ENCODE measurements at regions not wholly inside any gene's neighbourhood (a gene's known extent, or its start where the extent isn't known, plus 50 kb on each side); places are given as distances from the start of the nearest gene placed in this dataset.

DNA sequence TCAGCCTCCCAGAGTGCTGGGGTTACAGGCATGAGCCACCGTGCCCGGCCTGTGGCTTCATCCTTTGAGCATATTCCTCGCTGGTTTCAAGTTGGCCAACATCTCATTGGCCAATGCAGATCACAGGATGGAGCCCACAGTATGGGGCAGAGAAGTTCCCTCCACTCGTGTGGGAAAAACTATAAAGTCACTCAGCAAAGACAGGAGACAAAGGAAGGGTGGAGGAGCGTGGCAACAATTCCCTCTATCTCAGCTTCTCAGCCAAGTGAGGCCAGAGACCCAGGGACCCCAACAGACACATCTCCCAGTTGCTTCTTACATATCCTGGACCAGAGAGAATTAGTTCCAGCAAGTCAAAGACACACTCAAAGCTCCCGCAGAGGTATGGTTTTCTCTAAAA lies 184.6 kb upstream of the SOX1 start:
- H3K4me1 ChIP-seq = no peaks in the 10 kb centered on the region
- peaks cover 0 to 5% (median 0%) of the 10 kb centered on the region in 12 donors for H3K9me3 ChIP-seq
- intact Hi-C loops (cut with DNase I) = no loop called here
- H3K36me3 ChIP-seq = no peaks in the 10 kb centered on the region
- TF ChIP-seq, protein P1, sequence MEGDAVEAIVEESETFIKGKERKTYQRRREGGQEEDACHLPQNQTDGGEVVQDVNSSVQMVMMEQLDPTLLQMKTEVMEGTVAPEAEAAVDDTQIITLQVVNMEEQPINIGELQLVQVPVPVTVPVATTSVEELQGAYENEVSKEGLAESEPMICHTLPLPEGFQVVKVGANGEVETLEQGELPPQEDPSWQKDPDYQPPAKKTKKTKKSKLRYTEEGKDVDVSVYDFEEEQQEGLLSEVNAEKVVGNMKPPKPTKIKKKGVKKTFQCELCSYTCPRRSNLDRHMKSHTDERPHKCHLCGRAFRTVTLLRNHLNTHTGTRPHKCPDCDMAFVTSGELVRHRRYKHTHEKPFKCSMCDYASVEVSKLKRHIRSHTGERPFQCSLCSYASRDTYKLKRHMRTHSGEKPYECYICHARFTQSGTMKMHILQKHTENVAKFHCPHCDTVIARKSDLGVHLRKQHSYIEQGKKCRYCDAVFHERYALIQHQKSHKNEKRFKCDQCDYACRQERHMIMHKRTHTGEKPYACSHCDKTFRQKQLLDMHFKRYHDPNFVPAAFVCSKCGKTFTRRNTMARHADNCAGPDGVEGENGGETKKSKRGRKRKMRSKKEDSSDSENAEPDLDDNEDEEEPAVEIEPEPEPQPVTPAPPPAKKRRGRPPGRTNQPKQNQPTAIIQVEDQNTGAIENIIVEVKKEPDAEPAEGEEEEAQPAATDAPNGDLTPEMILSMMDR (IDR thresholded peaks at IDR 0.05) = no peak
- TF ChIP-seq POLR2A (IDR thresholded peaks at IDR 0.05) = no peak
- H3K27me3 ChIP-seq = peaks cover 0 to 18% (median 0%) of the 10 kb centered on the region in 9 donors
- no peak overlapping the region for H3K4me3 ChIP-seq
- H3K27ac ChIP-seq = no peak overlapping the region
- no peak for DNase-seq
- ATAC-seq = no peak
- 59 to 71% (median 62%) methylated on average over 6 of the region's 6 CpGs for WGBS, 4 donors

DNA sequence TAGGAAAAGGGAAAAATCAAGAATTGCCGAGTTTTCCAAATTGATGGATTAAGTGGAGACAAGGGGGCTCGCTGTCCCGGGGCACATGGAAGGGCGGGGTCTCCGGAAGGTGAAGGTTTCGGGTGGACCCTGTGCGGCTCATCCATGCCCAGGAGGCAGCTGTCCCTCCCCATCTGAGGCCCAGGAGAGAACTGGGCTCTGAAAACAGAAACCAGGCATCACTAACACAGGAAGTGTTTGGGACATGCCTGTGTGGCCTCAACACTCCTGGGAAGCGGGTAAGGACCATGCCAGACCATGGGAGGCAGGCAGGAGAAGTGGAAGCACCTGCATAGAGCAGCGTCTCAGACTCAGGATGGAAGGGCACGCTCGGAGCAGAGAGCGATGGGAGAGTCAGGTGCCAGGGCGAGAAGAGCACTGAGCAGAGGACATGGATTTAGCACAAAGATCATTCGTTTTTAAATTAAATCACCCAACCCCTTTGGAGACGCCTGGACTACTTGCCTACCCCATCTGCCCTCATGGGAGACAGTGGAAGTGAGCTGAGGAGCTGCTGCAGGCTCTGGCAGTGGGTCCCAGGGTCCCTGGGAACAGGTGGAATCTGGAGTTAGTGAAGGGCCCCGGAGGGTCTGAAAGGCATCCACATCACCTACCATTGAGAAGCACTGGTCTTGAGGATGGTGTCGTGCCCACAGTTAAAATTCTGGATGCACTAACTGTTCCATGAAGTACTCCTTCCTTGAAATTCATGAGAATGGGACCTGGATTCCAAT lies 183.2 kb upstream of the SOX1 start:
- WGBS, 4 donors = 72 to 81% (median 75%) methylated on average over 17 of the region's 17 CpGs
- TF ChIP-seq, protein P1 (IDR thresholded peaks at IDR 0.05) = no peak
- TF ChIP-seq POLR2A (IDR thresholded peaks at IDR 0.05) = no peak
- DNase-seq (no peak), ATAC-seq (no peak)
- Histone ChIP-seq H3K4me3 (no peak overlapping the region), H3K9me3 (peaks cover 0 to 5% (median 0%) of the 10 kb centered on the region in 12 donors), H3K4me1 (no peaks in the 10 kb centered on the region), H3K27me3 (peaks cover 0 to 23% (median 0%) of the 10 kb centered on the region in 9 donors), H3K27ac (no peak overlapping the region), H3K36me3 (no peaks in the 10 kb centered on the region)
- intact Hi-C loops (cut with DNase I) = no loop called here

DNA sequence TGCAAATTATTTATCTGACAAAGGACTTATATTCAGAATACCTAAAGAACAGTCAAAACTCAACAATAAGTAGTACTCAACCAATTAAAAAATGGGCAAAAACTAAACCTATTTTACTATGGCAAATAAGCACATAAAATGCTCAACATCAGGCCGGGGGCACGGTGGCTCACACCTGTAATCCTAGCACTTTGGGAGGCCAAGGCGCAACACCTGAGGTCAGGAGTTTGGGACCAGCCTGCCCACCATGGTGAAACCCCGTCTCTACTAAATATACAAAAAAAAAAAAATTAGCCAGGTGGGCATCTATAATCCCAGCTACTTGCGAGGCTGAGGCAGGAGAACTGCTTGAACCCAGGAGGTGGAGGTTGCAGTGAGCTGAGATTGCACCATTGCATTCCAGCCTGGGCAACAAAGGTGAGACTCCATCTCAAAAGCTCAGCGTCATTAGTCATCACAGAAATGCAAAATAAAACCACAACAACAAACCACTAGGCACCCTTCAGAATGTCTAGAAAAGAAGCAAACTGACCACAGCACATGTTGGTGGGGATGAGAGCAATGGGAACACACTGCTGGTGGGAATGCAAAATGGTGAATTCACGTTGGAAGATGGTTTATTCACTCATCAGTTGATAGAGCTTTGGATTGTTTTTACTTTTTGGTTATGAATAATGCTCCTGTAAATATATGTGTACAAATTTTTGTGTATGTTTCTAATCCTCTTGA lies 180.6 kb upstream of the SOX1 start:
- TF ChIP-seq, protein P1 (IDR thresholded peaks at IDR 0.05) = no peak
- TF ChIP-seq POLR2A (IDR thresholded peaks at IDR 0.05) = no peak
- H3K27me3 ChIP-seq = peaks cover 0 to 31% (median 5%) of the 10 kb centered on the region in 9 donors
- no peak for ATAC-seq
- H3K9me3 ChIP-seq = peaks cover 0 to 10% (median 0%) of the 10 kb centered on the region in 12 donors
- intact Hi-C loops (cut with DNase I) = no loop called here
- no peaks in the 10 kb centered on the region for H3K36me3 ChIP-seq
- H3K4me3 ChIP-seq = no peak overlapping the region
- 74 to 84% (median 76%) methylated on average over 7 of the region's 7 CpGs for WGBS, 4 donors
- DNase-seq = no peak
- no peaks in the 10 kb centered on the region for H3K4me1 ChIP-seq
- no peak overlapping the region for H3K27ac ChIP-seq

DNA sequence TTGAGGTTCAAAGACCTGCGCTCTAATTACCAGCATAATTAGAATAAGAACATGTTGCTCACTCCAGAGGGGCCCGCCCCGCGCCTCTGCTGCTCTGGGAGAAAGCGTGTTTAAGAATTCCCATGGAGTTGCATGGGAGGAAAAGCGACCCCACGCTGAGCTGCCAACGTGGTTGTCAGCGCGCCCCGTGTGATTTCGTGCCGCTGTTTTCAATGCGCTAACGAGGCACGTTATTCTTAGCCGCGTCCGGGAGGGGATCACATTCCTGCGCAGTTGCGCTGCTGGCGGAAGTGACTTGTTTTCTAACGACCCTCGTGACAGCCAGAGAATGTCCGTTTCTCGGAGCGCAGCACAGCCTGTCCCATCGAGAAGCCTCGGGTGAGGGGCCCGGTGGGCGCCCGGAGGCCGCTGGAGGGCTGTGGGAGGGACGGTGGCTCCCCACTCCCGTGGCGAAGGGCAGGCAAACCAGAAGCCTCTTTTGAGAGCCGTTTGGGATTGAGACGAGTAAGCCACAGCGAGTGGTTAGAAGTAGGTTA lies 173.8 kb upstream of the SOX1 start:
- Histone ChIP-seq H3K4me3 (peak overlapping the region in 11 of 12 donors; percentile 0 to 43 (median 34)), H3K36me3 (no peaks in the 10 kb centered on the region), H3K4me1 (peaks cover 0 to 14% (median 2%) of the 10 kb centered on the region in 12 donors), H3K27ac (peak overlapping the region in 1 of 12 donors; percentile 53), H3K27me3 (peaks cover 12 to 86% (median 39%) of the 10 kb centered on the region in 9 donors), H3K9me3 (peaks cover 0 to 13% (median 0%) of the 10 kb centered on the region in 12 donors)
- WGBS, 4 donors = 0 to 23% (median 4%) methylated on average over 18 to 39 of the region's 39 CpGs
- ATAC-seq (peak in 1 of 4 donors; percentile 37), DNase-seq (peak in 1 of 5 donors; percentile 43)
- intact Hi-C loops (cut with DNase I) = no loop called here
- TF ChIP-seq POLR2A (IDR thresholded peaks at IDR 0.05) = no peak
- TF ChIP-seq, protein P1 (IDR thresholded peaks at IDR 0.05) = no peak
